GM12878 (cell line): ENCODE measurements at regions not wholly inside any gene's neighbourhood (a gene's known extent, or its start where the extent isn't known, plus 50 kb on each side); places are given as distances from the start of the nearest gene placed in this dataset.

Source experiments
- ATAC-seq: fragments of 200-7000 bp; cut with Tn5 transposase; 3 replicates; pipeline ENCODE4 v1.9.1; 2020; ENCODE audit warnings: mild to moderate bottlenecking, moderate library complexity
- BruUV-seq: library from RNA; stranded (reverse); fragments of 400-500 nt; replicated peaks from 2 replicates; lab custom pipeline; 2021; lab: Mats Ljungman, UMichigan
- CTCF ChIA-PET: fragments of 300-600 bp; sonication (Branson Sonifier 250); formaldehyde crosslinking; extraction: SDS; loops from one replicate; lab custom pipeline; 2021; ENCODE audit warnings: inconsistent platforms; lab: Yijun Ruan, JAX
- POLR2A ChIA-PET: fragments of 350-600 bp; formaldehyde crosslinking; extraction: SDS; loops from one replicate; lab custom pipeline; 2021; ENCODE audit warnings: inconsistent platforms; lab: Charles Lee
- RAD21 ChIA-PET: fragments of 300-600 bp; sonication (Branson Sonifier 250); formaldehyde crosslinking; loops from one replicate; lab custom pipeline; 2023; ENCODE audit warnings: antibody characterized with exemption; ENCODE audit not compliant: unreplicated experiment; lab: Charles Lee
- SMC1A ChIA-PET: fragments of 300-600 bp; sonication (Branson Sonifier 250); formaldehyde crosslinking; loops from one replicate; lab custom pipeline; 2023; ENCODE audit not compliant: unreplicated experiment, uncharacterized antibody; lab: Charles Lee
- DNase-seq: peaks from one replicate; pipeline ENCODE4 v3.0.0-alpha.2; 2011; ENCODE audit warnings: low read depth, low spot score
- FAIRE-seq: peaks from 3 replicates; lab custom pipeline; 2011; peaks lifted over from hg19 to GRCh38; lab: Jason Lieb, UNC
- H2AFZ ChIP-seq: 2 replicates; pipeline ENCODE4 v1.6.0; 2011; ENCODE audit warnings: low read depth, low read length, control low read depth; ENCODE audit not compliant: control insufficient read depth
- H3K27ac ChIP-seq: 2 replicates; pipeline ENCODE4 v1.5.1; 2011; ENCODE audit warnings: control low read depth; ENCODE audit not compliant: control insufficient read depth, insufficient read depth
- H3K27me3 ChIP-seq, 2 experiments: replicated peaks in 1 of 2; 2 replicates each; pipeline versions ENCODE4 v1.6.0 to v1.6.1; 2011; ENCODE audit warnings: low read length in 1 of 2; ENCODE audit not compliant: control insufficient read depth in 2 of 2, insufficient read depth in 2 of 2
- H3K36me3 ChIP-seq, 2 experiments: 2 replicates each; pipeline ENCODE4 v1.5.1; 2011; ENCODE audit warnings: low read length in 1 of 2; ENCODE audit not compliant: control insufficient read depth in 2 of 2, insufficient read depth in 2 of 2
- H3K4me1 ChIP-seq: 2 replicates; pipeline ENCODE4 v1.6.1; 2011; ENCODE audit warnings: mild to moderate bottlenecking, low read length, moderate library complexity, mixed read lengths; ENCODE audit not compliant: control insufficient read depth, insufficient read depth
- H3K4me2 ChIP-seq: 2 replicates; pipeline ENCODE4 v1.6.0; 2011; ENCODE audit warnings: control low read depth; ENCODE audit not compliant: control insufficient read depth, insufficient read depth
- H3K4me3 ChIP-seq: fragments of 200-600 bp; sonication (generic); 2 replicates; pipeline ENCODE4 v1.5.1; 2016
- H3K79me2 ChIP-seq: 2 replicates; pipeline ENCODE4 v1.6.0; 2011; ENCODE audit warnings: low read length; ENCODE audit not compliant: control insufficient read depth, insufficient read depth
- H3K9ac ChIP-seq: 2 replicates; pipeline ENCODE4 v1.8.0; 2011; ENCODE audit warnings: low read length, control low read depth, mixed read lengths; ENCODE audit not compliant: control insufficient read depth, insufficient read depth
- H3K9me3 ChIP-seq: replicated peaks from 3 replicates; pipeline ENCODE4 v1.5.1; 2011; ENCODE audit warnings: mild to moderate bottlenecking, low read length; ENCODE audit not compliant: control insufficient read depth, insufficient read depth
- H4K20me1 ChIP-seq: 2 replicates; pipeline ENCODE4 v1.6.0; 2011; ENCODE audit not compliant: control insufficient read depth, insufficient read depth
- HDAC6 ChIP-seq: fragments of 200-600 bp; sonication (generic); IDR thresholded peaks from one replicate; pipeline ENCODE4 v1.8.0; 2017; ENCODE audit warnings: antibody characterized with exemption; ENCODE audit not compliant: unreplicated experiment
- HSF1 ChIP-seq: fragments of 150-350 bp; IDR thresholded peaks from 2 replicates; pipeline ENCODE4 v1.6.1; 2014; ENCODE audit warnings: mild to moderate bottlenecking, low read depth, low read length
- MTA3 ChIP-seq: IDR thresholded peaks from 2 replicates; pipeline ENCODE4 v1.6.1; 2012; ENCODE audit warnings: low read length, inconsistent platforms, borderline replicate concordance
- MXI1 ChIP-seq: fragments of 150-350 bp; IDR thresholded peaks from 2 replicates; pipeline ENCODE4 v1.6.1; 2011; ENCODE audit warnings: low read depth, mild to moderate bottlenecking, inconsistent platforms, low read length, improper control_type of control experiment
- NR2F1 ChIP-seq: fragments of 450-650 bp; conservative IDR thresholded peaks from 2 replicates; pipeline ENCODE4 v1.6.1; 2017; ENCODE audit warnings: mild to moderate bottlenecking
- PRDM15 ChIP-seq: fragments of 450-650 bp; formaldehyde crosslinking; IDR thresholded peaks from 2 replicates; pipeline ENCODE4 v1.4.0; 2020; ENCODE audit warnings: mild to moderate bottlenecking, moderate library complexity
- RAD21 ChIP-seq: IDR thresholded peaks from 2 replicates; pipeline ENCODE4 v1.6.1; 2011; ENCODE audit warnings: mild to moderate bottlenecking, low read depth, low read length, moderate library complexity; ENCODE audit not compliant: insufficient read depth
- RUNX3 ChIP-seq: IDR thresholded peaks from 2 replicates; pipeline ENCODE4 v1.6.1; 2012; ENCODE audit warnings: low read length, inconsistent platforms
- SIX5 ChIP-seq: IDR thresholded peaks from 2 replicates; pipeline ENCODE4 v1.6.1; 2011; ENCODE audit warnings: mild to moderate bottlenecking, low read depth, low read length, moderate library complexity; ENCODE audit not compliant: severe bottlenecking
- SMAD1 ChIP-seq: fragments of 450-650 bp; IDR thresholded peaks from 2 replicates; pipeline ENCODE4 v1.6.1; 2018; ENCODE audit warnings: mild to moderate bottlenecking, low read depth; ENCODE audit not compliant: partially characterized antibody
- TCF7 ChIP-seq: IDR thresholded peaks from 2 replicates; pipeline ENCODE4 v1.6.1; 2014; ENCODE audit warnings: antibody characterized with exemption, borderline replicate concordance
- WGBS: methylation state at CpG from one replicate; pipeline ENCODE4 v1.1.6; 2016; ENCODE audit warnings: low lambda C conversion rate; ENCODE audit not compliant: insufficient replicate concordance, insufficient coverage; ENCODE audit errors: missing lambda C conversion rate; 5-methylcytosine and 5-hydroxymethylcytosine counted together
- in situ Hi-C: fragments of 300-500 bp; cut with MboI; formaldehyde crosslinking; loops from 9 replicates; pipeline ENCODE4 v1.14.3; 2018; ENCODE audit warnings: mixed read lengths
- intact Hi-C: fragments of 100-400 bp; cut with micrococcal nuclease; formaldehyde crosslinking; loops from one replicate; pipeline ENCODE4 v1.14.2; 2022; ENCODE audit not compliant: unreplicated experiment

GRCh38 chr14:80059041-80059440, 152.3 kb downstream of the DIO2 start (continued):
- TF ChIP-seq PRDM15 (CRISPR knock-in tag), result no peak
- TF ChIP-seq HSF1, result no peak
- TF ChIP-seq RUNX3, result no peak
- no peak for TF ChIP-seq MXI1
- no peak for TF ChIP-seq NR2F1
- TF ChIP-seq MTA3, result no peak
- no peak for TF ChIP-seq RAD21
- TF ChIP-seq, all 136 proteins: peak for 0

GRCh38 chr14:80056497-80056801, 154.9 kb downstream of the DIO2 start:
- Histone ChIP-seq H3K27me3 (no peaks in the 10 kb centered on the region), H3K9me3 (no peaks in the 10 kb centered on the region), H3K79me2 (no peaks in the 10 kb centered on the region), H4K20me1 (no peaks in the 10 kb centered on the region), H2AFZ (no peak overlapping the region), H3K4me1 (no peaks in the 10 kb centered on the region), H3K27ac (no peak overlapping the region), H3K9ac (no peak overlapping the region), H3K4me2 (no peak overlapping the region), H3K4me3 (no peak overlapping the region), H3K36me3 (no peaks in the 10 kb centered on the region)
- no TSS peak for BruUV-seq
- TF ChIP-seq SIX5 (no peak), HDAC6 (no peak), SMAD1 (no peak), TCF7 (no peak)
- ChIA-PET RAD21 (interaction anchor here (0.7 to 1.2 kb wide), 2 partner anchors 929 to 931 kb away, joined by 3 to 5 read pairs; no protein-coding TSS in a partner anchor), POLR2A (no interaction called here), CTCF (interaction anchor here (0.8 to 3.3 kb wide), 10 partner anchors 8 to 931 kb away, joined by 3 to 11 read pairs (median 4); no protein-coding TSS in a partner anchor), SMC1A (interaction anchor here (0.7 to 1.8 kb wide), 4 partner anchors 20 to 794 kb away, joined by 3 to 10 read pairs (median 4); no protein-coding TSS in a partner anchor)
- in situ Hi-C loops, result loop anchor here (10.0 kb wide), 1 partner anchor 788 kb away; no protein-coding TSS in a partner anchor
- ATAC-seq (no peak), DNase-seq (no peak), FAIRE-seq (no peak)
- WGBS, result 8% methylated on average over 4 of the region's 4 CpGs
- intact Hi-C loops, result loop anchor here (2.0 kb wide), 1 partner anchor 794 kb away; no protein-coding TSS in a partner anchor
